ENCODE measurements at regions not wholly inside any gene's neighbourhood (a gene's known extent, or its start where the extent isn't known, plus 50 kb on each side); places are given as distances from the start of the nearest gene placed in this dataset.

GRCh38 chr9:79221084-79221483, 350.7 kb upstream of the TLE4 start:
- TF ChIP-seq CTCF (IDR thresholded peaks at IDR 0.05) (no peak), POLR2A (IDR thresholded peaks at IDR 0.05) (no peak)
